KMS-11 (cell line): ENCODE measurements at regions not wholly inside any gene's neighbourhood (a gene's known extent, or its start where the extent isn't known, plus 50 kb on each side); places are given as distances from the start of the nearest gene placed in this dataset.
"Not testable (repeated sequence)": the region's sequence is repeated elsewhere in the genome, so short reads cannot be mapped to it uniquely, and the experiment has no call there.

Experiments used
- H2AFZ ChIP-seq: fragments of 200-600 bp; sonication (generic); 2 replicates; pipeline ENCODE4 v1.6.1; 2016; ENCODE audit warnings: antibody characterized with exemption, mixed run types, low read depth
- H3K27ac ChIP-seq: fragments of 200-600 bp; sonication (generic); 2 replicates; pipeline ENCODE4 v1.6.1; 2016; ENCODE audit warnings: mild to moderate bottlenecking, mixed run types
- H3K27me3 ChIP-seq: fragments of 200-600 bp; sonication (generic); 2 replicates; pipeline ENCODE4 v1.6.1; 2017; ENCODE audit warnings: mild to moderate bottlenecking, low read depth, mixed run types, moderate library complexity; ENCODE audit not compliant: insufficient read depth
- H3K36me3 ChIP-seq: fragments of 200-600 bp; sonication (generic); 2 replicates; pipeline ENCODE4 v1.6.1; 2017; ENCODE audit warnings: mild to moderate bottlenecking, mixed run types; ENCODE audit not compliant: insufficient read depth
- H3K4me1 ChIP-seq: fragments of 200-600 bp; sonication (generic); 2 replicates; pipeline ENCODE4 v1.6.1; 2016; ENCODE audit warnings: mild to moderate bottlenecking, low read depth, mixed run types; ENCODE audit not compliant: poor library complexity, severe bottlenecking
- H3K4me2 ChIP-seq: fragments of 200-600 bp; sonication (generic); 2 replicates; pipeline ENCODE4 v1.7.0; 2016; ENCODE audit warnings: mild to moderate bottlenecking, mixed run types
- H3K4me3 ChIP-seq: fragments of 200-600 bp; sonication (generic); IDR thresholded peaks from 2 replicates; pipeline ENCODE4 v1.6.1; 2017; ENCODE audit warnings: low read depth, low read length, mixed read lengths; ENCODE audit not compliant: insufficient read depth
- H3K79me2 ChIP-seq: fragments of 200-600 bp; sonication (generic); 2 replicates; pipeline ENCODE4 v1.6.1; 2016; ENCODE audit warnings: low read depth, mixed run types; ENCODE audit not compliant: insufficient read depth
- H3K9ac ChIP-seq: fragments of 200-600 bp; sonication (generic); 2 replicates; pipeline ENCODE4 v1.6.1; 2016; ENCODE audit warnings: mild to moderate bottlenecking, mixed run types
- H4K20me1 ChIP-seq: fragments of 200-600 bp; sonication (generic); 2 replicates; pipeline ENCODE4 v1.6.1; 2016; ENCODE audit warnings: mild to moderate bottlenecking, mixed run types; ENCODE audit not compliant: insufficient read depth
- CTCF ChIP-seq: fragments of 200-600 bp; sonication (generic); conservative IDR thresholded peaks from 2 replicates; pipeline ENCODE4 v1.6.1; 2017; ENCODE audit warnings: low read depth, mild to moderate bottlenecking, antibody characterized with exemption, low read length, moderate library complexity, mixed read lengths

GRCh38 chr7:112587504-112587903 lies 106.7 kb downstream of the LSMEM1 start:
- TF ChIP-seq CTCF, result no peak
- H4K20me1 ChIP-seq, result no peaks in the 10 kb centered on the region
- no peaks in the 10 kb centered on the region for H3K36me3 ChIP-seq
- H3K79me2 ChIP-seq, result no peaks in the 10 kb centered on the region
- no peaks in the 10 kb centered on the region for H3K27me3 ChIP-seq
- no peak overlapping the region for H3K4me3 ChIP-seq
- H2AFZ ChIP-seq, result no peak overlapping the region
- no peaks in the 10 kb centered on the region for H3K4me1 ChIP-seq
- H3K27ac ChIP-seq, result no peak overlapping the region
- no peak overlapping the region for H3K4me2 ChIP-seq
- no peak overlapping the region for H3K9ac ChIP-seq

DNA sequence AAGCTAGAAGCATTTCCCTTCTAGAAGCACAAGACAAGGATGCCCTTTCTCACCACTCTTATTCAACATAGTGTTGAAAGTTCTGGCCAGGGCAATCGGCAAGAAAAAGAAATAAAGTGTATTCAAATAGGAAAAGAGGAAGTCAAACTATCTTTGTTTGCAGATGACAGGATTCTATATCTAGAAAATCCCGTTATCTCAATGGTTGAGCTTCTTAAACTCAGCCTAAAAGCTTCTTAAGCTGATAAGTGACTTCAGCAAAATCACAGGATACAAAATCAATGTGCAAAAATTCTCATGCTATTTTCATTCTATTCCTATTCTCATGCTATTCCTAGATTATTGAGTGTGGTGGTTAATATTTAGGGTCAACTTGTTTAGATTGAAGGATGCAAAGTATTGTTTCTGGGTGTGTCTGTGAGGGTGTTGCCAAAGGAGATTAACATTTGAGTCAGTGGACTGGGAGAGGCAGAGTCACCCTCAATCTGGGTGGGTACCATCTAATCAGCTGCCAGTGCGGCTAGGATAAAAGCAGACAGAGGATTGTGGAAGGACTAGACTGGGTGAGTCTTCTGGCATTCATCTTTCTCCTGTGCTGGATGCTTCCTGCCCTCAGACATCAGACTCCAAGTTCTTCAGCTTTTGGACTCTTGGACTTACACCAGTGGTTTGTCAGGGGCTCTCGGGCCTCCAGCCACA lies 111.9 kb downstream of the LSMEM1 start:
- H3K9ac ChIP-seq, H3K4me1 ChIP-seq, H3K79me2 ChIP-seq, H3K36me3 ChIP-seq, H3K4me2 ChIP-seq, H3K27ac ChIP-seq, H3K4me3 ChIP-seq, H3K27me3 ChIP-seq, H2AFZ ChIP-seq, H4K20me1 ChIP-seq: not testable (repeated sequence)

- no peak overlapping the region for H3K4me3 ChIP-seq
- H3K27ac ChIP-seq, result no peak overlapping the region
- TF ChIP-seq CTCF, result no peak
These were observed 113.6 kb downstream of the LSMEM1 start for GRCh38 chr7:112594397-112594796.

DNA sequence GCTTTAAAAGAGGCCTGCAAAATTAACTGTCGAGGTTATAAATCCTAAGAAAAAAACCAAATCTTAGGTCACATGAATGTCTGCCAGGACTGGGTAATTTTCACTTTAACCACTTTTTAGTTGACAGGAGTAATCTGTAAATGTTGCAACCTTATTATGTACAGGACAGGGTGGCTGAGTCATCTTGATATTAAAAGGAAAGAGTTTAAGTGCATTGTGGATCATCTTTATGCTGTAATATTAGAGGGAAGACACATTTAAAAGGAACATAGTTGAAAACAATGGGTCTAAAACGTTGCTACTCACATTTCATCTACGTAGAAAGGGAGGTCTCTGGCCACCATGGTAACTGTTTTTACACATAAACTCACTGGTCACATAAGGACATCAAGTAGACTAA lies 115.5 kb downstream of the LSMEM1 start:
- no peaks in the 10 kb centered on the region for H3K36me3 ChIP-seq
- no peaks in the 10 kb centered on the region for H3K4me1 ChIP-seq
- H3K27me3 ChIP-seq, result no peaks in the 10 kb centered on the region
- no peak overlapping the region for H3K4me2 ChIP-seq
- no peak overlapping the region for H2AFZ ChIP-seq
- H3K4me3 ChIP-seq, result no peak overlapping the region
- TF ChIP-seq CTCF, result no peak
- no peak overlapping the region for H3K27ac ChIP-seq
- no peak overlapping the region for H3K9ac ChIP-seq
- H4K20me1 ChIP-seq, result no peaks in the 10 kb centered on the region
- H3K79me2 ChIP-seq, result no peaks in the 10 kb centered on the region

More at GRCh38 chr7:112594397-112594796, 113.6 kb downstream of the LSMEM1 start:
- Histone ChIP-seq H3K4me1 (no peaks in the 10 kb centered on the region), H3K36me3 (no peaks in the 10 kb centered on the region), H3K9ac (no peak overlapping the region), H3K27me3 (no peaks in the 10 kb centered on the region), H2AFZ (no peak overlapping the region), H4K20me1 (no peaks in the 10 kb centered on the region), H3K79me2 (no peaks in the 10 kb centered on the region), H3K4me2 (no peak overlapping the region)

DNA sequence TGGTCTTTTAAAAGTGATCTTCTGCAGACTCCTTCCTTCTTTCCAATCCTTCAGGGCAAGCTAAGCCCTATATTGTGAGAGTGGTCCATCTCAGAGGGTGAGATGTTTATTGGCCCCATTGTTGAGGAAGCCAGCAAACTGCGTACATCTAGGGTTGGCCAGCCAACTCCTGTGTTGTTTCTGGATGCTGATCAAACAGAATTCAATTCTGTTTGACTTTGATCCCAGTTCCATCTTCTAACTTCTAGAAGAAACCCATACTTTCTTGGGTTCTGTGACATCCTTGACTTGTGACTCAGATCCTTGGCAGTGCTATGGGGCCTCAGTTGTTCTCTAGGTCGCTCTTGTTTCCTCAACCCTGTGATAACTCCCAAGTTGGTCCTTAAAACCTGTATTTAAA lies 116.2 kb downstream of the LSMEM1 start:
- H3K4me3 ChIP-seq, result no peak overlapping the region
- H3K79me2 ChIP-seq, result no peaks in the 10 kb centered on the region
- H2AFZ ChIP-seq, result no peak overlapping the region
- TF ChIP-seq CTCF, result no peak
- H3K4me1 ChIP-seq, result no peaks in the 10 kb centered on the region
- no peaks in the 10 kb centered on the region for H4K20me1 ChIP-seq
- H3K27me3 ChIP-seq, result no peaks in the 10 kb centered on the region
- H3K27ac ChIP-seq, result no peak overlapping the region
- no peak overlapping the region for H3K4me2 ChIP-seq
- no peak overlapping the region for H3K9ac ChIP-seq
- H3K36me3 ChIP-seq, result no peaks in the 10 kb centered on the region
